GM10248 (cell line): ENCODE measurements at regions not wholly inside any gene's neighbourhood (a gene's known extent, or its start where the extent isn't known, plus 50 kb on each side); places are given as distances from the start of the nearest gene placed in this dataset.
"Not testable (repeated sequence)": the region's sequence is repeated elsewhere in the genome, so short reads cannot be mapped to it uniquely, and the experiment has no call there.

Experiments used
- CTCF ChIA-PET: fragments of 300-600 bp; sonication (Branson Sonifier 250); formaldehyde crosslinking; extraction: SDS; loops from one replicate; lab custom pipeline; 2021; ENCODE audit warnings: antibody characterized with exemption; lab: Yijun Ruan, JAX
- POLR2A ChIA-PET: fragments of 350-650 bp; sonication (Branson Sonifier 250); formaldehyde crosslinking; extraction: SDS; loops from one replicate; lab custom pipeline; 2020; ENCODE audit warnings: antibody characterized with exemption; lab: Yijun Ruan, JAX
- DNase-seq: peaks from one replicate; pipeline ENCODE4 v3.0.0; 2012; ENCODE audit errors: extremely low spot score
- CTCF ChIP-seq: IDR thresholded peaks from 2 replicates; pipeline ENCODE4 v1.5.1; 2012; ENCODE audit warnings: mild to moderate bottlenecking, low read depth; ENCODE audit errors: extremely low read depth, missing control alignments, control extremely low read depth

GRCh38 chr10:128576336-128576735 is 450.1 kb upstream of the MKI67 start:
- no peak for DNase-seq
- TF ChIP-seq CTCF: no peak
- POLR2A ChIA-PET: no interaction called here
- CTCF ChIA-PET: interaction anchor here (1.2 kb wide), 1 partner anchor 45 kb away, joined by 3 read pairs; no protein-coding TSS in a partner anchor

- DNase-seq: no peak
- TF ChIP-seq CTCF: no peak
- POLR2A ChIA-PET: no interaction called here
- CTCF ChIA-PET: no interaction called here
These were observed 450.9 kb upstream of the MKI67 start for GRCh38 chr10:128576943-128577670.

GRCh38 chr10:128577958-128578750 is 451.9 kb upstream of the MKI67 start:
- POLR2A ChIA-PET: no interaction called here
- DNase-seq: no peak
- TF ChIP-seq CTCF: no peak
- CTCF ChIA-PET: no interaction called here

- POLR2A ChIA-PET: no interaction called here
- CTCF ChIA-PET: no interaction called here
- TF ChIP-seq CTCF: no peak
- DNase-seq: no peak
These were observed 452.5 kb upstream of the MKI67 start for GRCh38 chr10:128578766-128579165.

GRCh38 chr10:128579280-128579865 is 453.1 kb upstream of the MKI67 start:
- TF ChIP-seq CTCF: no peak
- POLR2A ChIA-PET: no interaction called here
- DNase-seq: no peak
- CTCF ChIA-PET: no interaction called here

- no peak for TF ChIP-seq CTCF
- no peak for DNase-seq
- ChIA-PET CTCF (no interaction called here), POLR2A (no interaction called here)
These were observed 453.7 kb upstream of the MKI67 start for GRCh38 chr10:128579901-128580300.

GRCh38 chr10:128583125-128583524 is 456.9 kb upstream of the MKI67 start:
- DNase-seq, CTCF ChIA-PET, POLR2A ChIA-PET: not testable (repeated sequence)

GRCh38 chr10:128586599-128586998 is 460.4 kb upstream of the MKI67 start:
- CTCF ChIA-PET, POLR2A ChIA-PET, DNase-seq: not testable (repeated sequence)
